ENCODE measurements at regions not wholly inside any gene's neighbourhood (a gene's known extent, or its start where the extent isn't known, plus 50 kb on each side); places are given as distances from the start of the nearest gene placed in this dataset.

DNA sequence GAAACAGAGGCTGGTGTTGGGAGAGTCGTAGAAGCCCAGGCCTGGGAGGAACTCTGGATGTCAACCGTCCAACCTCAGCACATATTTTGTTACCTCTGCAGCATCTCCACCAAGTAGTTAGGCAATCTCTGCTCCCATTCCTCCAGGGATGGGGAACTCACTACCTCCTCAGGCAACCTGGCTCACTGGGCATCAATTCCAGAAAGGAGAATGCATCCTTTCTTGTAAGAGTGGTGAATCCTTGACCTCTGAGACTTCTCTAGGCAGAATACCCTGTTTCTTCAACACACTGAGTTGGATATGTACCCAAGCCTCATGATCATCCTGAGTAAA, 136.7 kb upstream of the ZMIZ1 start (continued):
- TF ChIP-seq, protein P1, sequence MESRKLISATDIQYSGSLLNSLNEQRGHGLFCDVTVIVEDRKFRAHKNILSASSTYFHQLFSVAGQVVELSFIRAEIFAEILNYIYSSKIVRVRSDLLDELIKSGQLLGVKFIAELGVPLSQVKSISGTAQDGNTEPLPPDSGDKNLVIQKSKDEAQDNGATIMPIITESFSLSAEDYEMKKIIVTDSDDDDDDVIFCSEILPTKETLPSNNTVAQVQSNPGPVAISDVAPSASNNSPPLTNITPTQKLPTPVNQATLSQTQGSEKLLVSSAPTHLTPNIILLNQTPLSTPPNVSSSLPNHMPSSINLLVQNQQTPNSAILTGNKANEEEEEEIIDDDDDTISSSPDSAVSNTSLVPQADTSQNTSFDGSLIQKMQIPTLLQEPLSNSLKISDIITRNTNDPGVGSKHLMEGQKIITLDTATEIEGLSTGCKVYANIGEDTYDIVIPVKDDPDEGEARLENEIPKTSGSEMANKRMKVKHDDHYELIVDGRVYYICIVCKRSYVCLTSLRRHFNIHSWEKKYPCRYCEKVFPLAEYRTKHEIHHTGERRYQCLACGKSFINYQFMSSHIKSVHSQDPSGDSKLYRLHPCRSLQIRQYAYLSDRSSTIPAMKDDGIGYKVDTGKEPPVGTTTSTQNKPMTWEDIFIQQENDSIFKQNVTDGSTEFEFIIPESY (IDR thresholded peaks at IDR 0.05; ENCODE audit: extremely low read depth, insufficient replicate concordance, low read length): no peak
- TF ChIP-seq EGR1 (IDR thresholded peaks at IDR 0.05; ENCODE audit: low read depth) (no peak), CBX3 (IDR thresholded peaks at IDR 0.05; ENCODE audit: low read depth) (no peak), YY1 (IDR thresholded peaks at IDR 0.05; ENCODE audit: extremely low read depth, insufficient replicate concordance, low read depth, low read length) (no peak), EZH2phosphoT487 (IDR thresholded peaks at IDR 0.05; ENCODE audit: borderline replicate concordance) (no peak), ZNF274 (IDR thresholded peaks at IDR 0.05; ENCODE audit: low read depth, low read length) (no peak)

DNA sequence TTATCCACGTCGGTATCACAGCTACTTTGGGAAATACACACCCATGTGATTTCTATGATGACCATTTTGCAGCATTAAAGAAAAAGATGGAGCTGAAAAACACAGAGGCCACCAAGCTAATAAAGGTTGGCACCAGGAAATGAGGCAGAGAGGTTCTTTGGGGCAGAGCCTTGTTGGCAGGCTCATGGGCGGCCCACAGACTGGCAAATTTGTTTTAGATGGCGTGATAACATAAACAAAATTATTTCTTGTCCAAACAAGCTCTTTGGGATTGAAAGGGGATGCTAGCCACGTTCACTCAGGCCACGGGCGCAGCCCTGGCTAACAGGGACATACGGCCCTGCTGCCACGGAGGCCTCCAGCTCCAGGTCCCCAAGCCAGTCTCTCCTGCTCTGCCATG, 135.9 kb upstream of the ZMIZ1 start:
- no peaks in the 10 kb centered on the region for H4K20me1 ChIP-seq (ENCODE audit: insufficient read depth)
- no peak overlapping the region for H3K27ac ChIP-seq (ENCODE audit: low read depth, low read length)
- ChIA-PET CTCF (no interaction called here), POLR2A (no interaction called here), RAD21 (ENCODE audit: low non-redundant PET in 1 of 2, low total read pairs in 2 of 2, uncharacterized antibody in 2 of 2, unreplicated experiment in 2 of 2) (no interaction called here)
- H3K4me3 ChIP-seq (replicated peaks in 1 of 2; ENCODE audit: low read depth in 1 of 2, low read length in 2 of 2): no peak overlapping the region
- no peaks in the 10 kb centered on the region for H3K9me3 ChIP-seq (ENCODE audit: control insufficient read depth in 1 of 2, insufficient read depth in 1 of 2, low read depth in 1 of 2, low read length in 2 of 2)
- intact Hi-C loops (cut with micrococcal nuclease): no loop called here
- TF ChIP-seq EGR1 (IDR thresholded peaks at IDR 0.05; ENCODE audit: low read depth) (no peak), ELF1 (IDR thresholded peaks at IDR 0.05; ENCODE audit: borderline replicate concordance, low read depth) (no peak), SIN3A (IDR thresholded peaks at IDR 0.05; ENCODE audit: low read depth) (no peak), ZFX (IDR thresholded peaks at IDR 0.05) (no peak), EZH2phosphoT487 (IDR thresholded peaks at IDR 0.05; ENCODE audit: borderline replicate concordance) (no peak), POLR2AphosphoS5 (IDR thresholded peaks at IDR 0.05; ENCODE audit: low read depth, low read length) (no peak), SRF (IDR thresholded peaks at IDR 0.05; ENCODE audit: low read depth) (no peak), FOSL1 (IDR thresholded peaks at IDR 0.05; ENCODE audit: low read depth) (no peak), SP1 (IDR thresholded peaks at IDR 0.05; ENCODE audit: low read depth) (no peak)
- TF ChIP-seq, protein P2, sequence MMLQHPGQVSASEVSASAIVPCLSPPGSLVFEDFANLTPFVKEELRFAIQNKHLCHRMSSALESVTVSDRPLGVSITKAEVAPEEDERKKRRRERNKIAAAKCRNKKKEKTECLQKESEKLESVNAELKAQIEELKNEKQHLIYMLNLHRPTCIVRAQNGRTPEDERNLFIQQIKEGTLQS (IDR thresholded peaks at IDR 0.05): no peak
- no peak for DNase-seq (ENCODE audit: low read depth, low spot score)
- no peak overlapping the region for H2AFZ ChIP-seq (ENCODE audit: low read depth, low read length, poor library complexity, severe bottlenecking)
- H3K79me2 ChIP-seq (ENCODE audit: insufficient read depth, low read length): no peaks in the 10 kb centered on the region
- H3K9me2 ChIP-seq (ENCODE audit: insufficient read depth): no peaks in the 10 kb centered on the region
- no peaks in the 10 kb centered on the region for H3K27me3 ChIP-seq (ENCODE audit: insufficient read depth, low read length)
- H3K4me2 ChIP-seq (ENCODE audit: low read length): no peak overlapping the region
- no peaks in the 10 kb centered on the region for H3K36me3 ChIP-seq (ENCODE audit: control insufficient read depth in 1 of 2, insufficient read depth in 2 of 2, low read length in 2 of 2)
- H3K4me1 ChIP-seq (ENCODE audit: control insufficient read depth in 1 of 2, insufficient read depth in 2 of 2, low read length in 2 of 2): peaks cover 10 to 51% of the 10 kb centered on the region in 2 experiments
- H3K9ac ChIP-seq (ENCODE audit: low read length): no peak overlapping the region
- no peak for ATAC-seq
- no TSS peak for BruUV-seq (replicated peaks)

All from HCT116 (cell line).